IMR-90 (cell line): ENCODE measurements at regions not wholly inside any gene's neighbourhood (a gene's known extent, or its start where the extent isn't known, plus 50 kb on each side); places are given as distances from the start of the nearest gene placed in this dataset.

Experiments
- ATAC-seq: fragments of 200-7000 bp; cut with Tn5 transposase; 2 replicates; pipeline ENCODE4 v1.9.1; 2020; ENCODE audit warnings: low read depth, mild to moderate bottlenecking, moderate library complexity
- BruUV-seq: library from RNA; stranded (reverse); fragments of 400-500 nt; replicated peaks from 2 replicates; lab custom pipeline; 2021; lab: Mats Ljungman, UMichigan
- CTCF ChIA-PET: fragments of 300-600 bp; formaldehyde crosslinking; extraction: SDS; loops from one replicate; lab custom pipeline; 2021; ENCODE audit warnings: antibody characterized with exemption; lab: Yijun Ruan, JAX
- POLR2A ChIA-PET: fragments of 300-600 bp; sonication (Branson Sonifier 250); formaldehyde crosslinking; loops from one replicate; lab custom pipeline; 2022; ENCODE audit warnings: antibody characterized with exemption; ENCODE audit not compliant: unreplicated experiment; lab: Charles Lee
- DNase-seq: peaks from one replicate; pipeline ENCODE4 v3.0.0; 2013
- H2AFZ ChIP-seq: replicated peaks from 2 replicates; pipeline ENCODE3; 2013; ENCODE audit warnings: low read length, mild to moderate bottlenecking; ENCODE audit not compliant: poor library complexity
- H2AK5ac ChIP-seq: 2 replicates; pipeline ENCODE4 v1.6.1; 2013; ENCODE audit warnings: low read depth, low read length, inconsistent platforms
- H2AK9ac ChIP-seq: replicated peaks from 2 replicates; pipeline ENCODE3; 2013; ENCODE audit warnings: mild to moderate bottlenecking, low read depth, low read length, moderate library complexity; ENCODE audit not compliant: poor library complexity
- H2BK120ac ChIP-seq: 2 replicates; pipeline ENCODE4 v1.6.1; 2013; ENCODE audit warnings: low read depth, low read length, inconsistent platforms
- H2BK15ac ChIP-seq: 3 replicates; pipeline ENCODE4 v1.6.1; 2013; ENCODE audit warnings: low read depth, low read length, inconsistent platforms
- H2BK20ac ChIP-seq: 2 replicates; pipeline ENCODE4 v1.6.1; 2013; ENCODE audit warnings: low read depth, mild to moderate bottlenecking, inconsistent platforms, low read length, moderate library complexity
- H2BK5ac ChIP-seq: 2 replicates; pipeline ENCODE4 v1.6.1; 2013; ENCODE audit warnings: mild to moderate bottlenecking, low read depth, low read length, inconsistent platforms; ENCODE audit not compliant: poor library complexity, severe bottlenecking
- H3K14ac ChIP-seq: replicated peaks from 2 replicates; pipeline ENCODE4 v1.6.1; 2013; ENCODE audit warnings: low read depth, low read length, inconsistent platforms
- H3K18ac ChIP-seq: 2 replicates; pipeline ENCODE4 v1.6.1; 2013; ENCODE audit warnings: low read depth, low read length, control low read depth
- H3K23ac ChIP-seq: 2 replicates; pipeline ENCODE4 v1.6.1; 2013; ENCODE audit warnings: low read depth, low read length, inconsistent platforms
- H3K27ac ChIP-seq: 2 replicates; pipeline ENCODE4 v1.5.1; 2013; ENCODE audit warnings: mild to moderate bottlenecking, control low read depth, low read length; ENCODE audit not compliant: insufficient read depth
- H3K27me3 ChIP-seq: 2 replicates; pipeline ENCODE4 v1.6.1; 2013; ENCODE audit warnings: low read length; ENCODE audit not compliant: control insufficient read depth, insufficient read depth
- H3K36me3 ChIP-seq: 2 replicates; pipeline ENCODE4 v1.6.1; 2013; ENCODE audit warnings: low read length, mixed read lengths; ENCODE audit not compliant: control insufficient read depth, insufficient read depth
- H3K4ac ChIP-seq: 2 replicates; pipeline ENCODE4 v1.6.1; 2013; ENCODE audit warnings: low read depth, low read length, inconsistent platforms
- H3K4me1 ChIP-seq: 2 replicates; pipeline ENCODE4 v1.6.1; 2013; ENCODE audit warnings: low read length, mixed read lengths; ENCODE audit not compliant: control insufficient read depth, insufficient read depth
- H3K4me2 ChIP-seq: 2 replicates; pipeline ENCODE4 v1.6.1; 2013; ENCODE audit warnings: low read depth, mild to moderate bottlenecking, control low read depth, low read length, moderate library complexity
- H3K4me3 ChIP-seq: 2 replicates; pipeline ENCODE4 v1.5.1; 2013; ENCODE audit warnings: low read depth, mild to moderate bottlenecking, control low read depth, low read length, moderate library complexity; ENCODE audit not compliant: insufficient read depth
- H3K56ac ChIP-seq: 2 replicates; pipeline ENCODE4 v1.6.1; 2013; ENCODE audit warnings: low read length, inconsistent platforms; ENCODE audit not compliant: insufficient read depth; ENCODE audit errors: extremely low read depth
- H3K79me1 ChIP-seq, 2 experiments: 2 replicates each; pipeline ENCODE4 v1.6.1; 2013; ENCODE audit warnings: low read length in 2 of 2, inconsistent platforms in 1 of 2, low read depth in 1 of 2
- H3K9ac ChIP-seq: 2 replicates; pipeline ENCODE4 v1.6.1; 2013; ENCODE audit warnings: low read depth, low read length, control low read depth
- H3K9me1 ChIP-seq: 2 replicates; pipeline ENCODE4 v1.6.1; 2013; ENCODE audit warnings: low read length, inconsistent platforms; ENCODE audit not compliant: insufficient read depth
- H3K9me3 ChIP-seq: 2 replicates; pipeline ENCODE4 v1.6.1; 2013; ENCODE audit warnings: low read length; ENCODE audit not compliant: control insufficient read depth, insufficient read depth
- H4K20me1 ChIP-seq: 2 replicates; pipeline ENCODE4 v1.6.1; 2013; ENCODE audit warnings: low read length, inconsistent platforms; ENCODE audit not compliant: insufficient read depth
- H4K5ac ChIP-seq: 2 replicates; pipeline ENCODE4 v1.6.1; 2013; ENCODE audit warnings: mild to moderate bottlenecking, low read depth, low read length, control low read depth
- H4K8ac ChIP-seq, 2 experiments: 2 replicates each; pipeline ENCODE4 v1.6.1; 2013; ENCODE audit warnings: low read depth in 2 of 2, low read length in 2 of 2, control low read depth in 1 of 2, inconsistent platforms in 1 of 2
- H4K91ac ChIP-seq: 2 replicates; pipeline ENCODE4 v1.6.1; 2013; ENCODE audit warnings: low read depth, low read length, inconsistent platforms; ENCODE audit not compliant: insufficient read depth
- CEBPB ChIP-seq: IDR thresholded peaks from 2 replicates; pipeline ENCODE4 v1.6.1; 2012; ENCODE audit warnings: low read depth, low read length, improper control_type of control experiment
- FOS ChIP-seq: fragments of 150-350 bp; IDR thresholded peaks from 2 replicates; pipeline ENCODE4 v1.6.1; 2016; ENCODE audit warnings: low read depth, low read length
- MAFK ChIP-seq: IDR thresholded peaks from 2 replicates; pipeline ENCODE4 v1.6.1; 2012; ENCODE audit warnings: low read depth, low read length, improper control_type of control experiment
- NFE2L2 ChIP-seq: fragments of 150-350 bp; IDR thresholded peaks from 2 replicates; pipeline ENCODE4 v1.6.1; 2016; ENCODE audit warnings: low read depth, mild to moderate bottlenecking, low read length
- RAD21 ChIP-seq: IDR thresholded peaks from 2 replicates; pipeline ENCODE4 v1.6.1; 2012; ENCODE audit warnings: low read length, improper control_type of control experiment
- SMC3 ChIP-seq: fragments of 150-350 bp; IDR thresholded peaks from 2 replicates; pipeline ENCODE4 v1.6.1; 2016; ENCODE audit warnings: low read depth, mild to moderate bottlenecking, antibody characterized with exemption, low read length, moderate library complexity
- WGBS, 2 experiments: methylation state at CpG; one replicate each; pipeline versions ENCODE4 v1.1.5 to v1.1.7; 2013; ENCODE audit warnings: missing lambda C conversion rate in 2 of 2; ENCODE audit not compliant: insufficient read length in 1 of 2; ENCODE audit errors: extremely low coverage in 2 of 2; 5-methylcytosine and 5-hydroxymethylcytosine counted together
- dilution Hi-C: fragments of 300-500 bp; cut with HindIII; formaldehyde crosslinking; loops from one replicate; pipeline ENCODE4 v1.14.3; 2018; ENCODE audit warnings: low sequenced_read_pairs; ENCODE audit not compliant: unreplicated experiment
- in situ Hi-C: fragments of 300-500 bp; cut with MboI; formaldehyde crosslinking; loops from 3 replicates; pipeline ENCODE4 v1.14.3; 2019; ENCODE audit warnings: low sequenced_read_pairs, inconsistent platforms, mixed read lengths
- intact Hi-C: fragments of 100-400 bp; cut with micrococcal nuclease; formaldehyde crosslinking; loops from 2 replicates; pipeline ENCODE4 v1.10.0; 2022

DNA sequence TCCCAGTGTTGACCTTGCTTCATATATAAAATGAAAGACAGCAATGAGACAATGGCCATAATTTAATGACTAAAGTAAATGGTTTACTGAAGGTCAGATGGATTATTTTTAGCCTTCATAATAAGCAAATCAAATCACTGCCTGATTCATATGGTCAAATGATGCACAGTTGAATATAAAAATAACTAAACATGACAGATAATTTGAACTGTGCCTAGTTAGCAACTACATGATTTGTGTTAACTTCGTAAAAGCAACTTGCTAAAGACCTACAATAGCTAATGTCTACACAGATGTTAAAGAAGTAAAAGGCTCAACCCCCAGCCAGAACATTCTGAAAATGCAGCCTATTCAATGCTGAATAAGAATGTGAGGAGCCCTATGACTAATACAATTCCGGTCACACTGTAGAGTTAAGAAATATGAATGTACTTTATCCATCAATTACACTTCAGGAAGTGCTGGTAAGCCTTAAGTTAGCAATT lies 590.8 kb upstream of the CDH2 start:
- Histone ChIP-seq H2BK5ac (no peak overlapping the region), H3K79me1 (no peaks in the 10 kb centered on the region), H3K23ac (no peak overlapping the region), H3K4me3 (no peak overlapping the region), H3K4me2 (no peak overlapping the region), H2AK5ac (no peak overlapping the region), H3K4me1 (0 out of 2 replicates have a peak, but pooled peaks cover 1% of the 10 kb centered on the region), H3K9ac (no peak overlapping the region), H2AK9ac (no peak overlapping the region), H4K20me1 (no peaks in the 10 kb centered on the region), H3K18ac (no peak overlapping the region), H4K5ac (no peak overlapping the region), H3K36me3 (no peaks in the 10 kb centered on the region), H2AFZ (no peak overlapping the region), H3K27me3 (no peaks in the 10 kb centered on the region), H2BK120ac (no peak overlapping the region), H3K27ac (no peak overlapping the region), H3K9me3 (no peaks in the 10 kb centered on the region), H3K9me1 (no peaks in the 10 kb centered on the region; the same call in 1 of the 2 replicates), H4K8ac (no peak overlapping the region), H3K14ac (no peak overlapping the region), H2BK20ac (no peak overlapping the region), H3K56ac (no peak overlapping the region), H4K91ac (no peak overlapping the region), H3K4ac (no peak overlapping the region), H2BK15ac (no peak overlapping the region)
- CTCF ChIA-PET = no interaction called here
- no CpG with 5 or more reads among the region's 2 CpGs for WGBS, 2 experiments
- intact Hi-C loops (no loop called here), in situ Hi-C loops (no loop called here), dilution Hi-C loops (no loop called here)
- DNase-seq = peak; percentile 65
- no TSS peak for BruUV-seq
- POLR2A ChIA-PET = no interaction called here
- TF ChIP-seq RAD21 (no peak), FOS (no peak), SMC3 (no peak), MAFK (peak; percentile 6; the same call in 1 of the 2 replicates), NFE2L2 (no peak), CEBPB (peak; percentile 18; the same call in 1 of the 2 replicates)
- peak; percentile 83 for ATAC-seq
